ENCODE measurements at regions not wholly inside any gene's neighbourhood (a gene's known extent, or its start where the extent isn't known, plus 50 kb on each side); places are given as distances from the start of the nearest gene placed in this dataset.

GRCh38 chr2:67215214-67216055 is 181.7 kb upstream of the ETAA1 start:
- TF ChIP-seq CTCF (IDR thresholded peaks at IDR 0.05) (peak in 4 of 6 experiments; percentile 42 to 68 (median 50)), POLR2A (IDR thresholded peaks at IDR 0.05) (no peak)

All from esophagus squamous epithelium (tissue), 4 donors.